ENCODE measurements at regions not wholly inside any gene's neighbourhood (a gene's known extent, or its start where the extent isn't known, plus 50 kb on each side); places are given as distances from the start of the nearest gene placed in this dataset.

GRCh38 chr9:126215486-126215885 is 111.1 kb upstream of the MVB12B start:
- H3K4me1 ChIP-seq (ENCODE audit: insufficient read depth), result peaks cover 16% of the 10 kb centered on the region
- no peaks in the 10 kb centered on the region for H3K27me3 ChIP-seq (ENCODE audit: insufficient read depth)
- no peak overlapping the region for H3K4me2 ChIP-seq
- H2AFZ ChIP-seq, result no peak overlapping the region
- H3K4me3 ChIP-seq, result no peak overlapping the region
- no peaks in the 10 kb centered on the region for H3F3A ChIP-seq (replicated peaks; ENCODE audit: low read depth)
- no peak for ATAC-seq
- H4K20me1 ChIP-seq (replicated peaks; ENCODE audit: insufficient read depth), result no peaks in the 10 kb centered on the region
- no peak for DNase-seq (ENCODE audit: low spot score)
- TF ChIP-seq ZNF331 (CRISPR knock-in tag; IDR thresholded peaks at IDR 0.05; ENCODE audit: low read depth), result no peak
- no peak for TF ChIP-seq POLR2AphosphoS5 (IDR thresholded peaks at IDR 0.05; ENCODE audit: low read depth)
- no peak for TF ChIP-seq CREB1 (CRISPR knock-in tag; IDR thresholded peaks at IDR 0.05; ENCODE audit: low read depth)
- no peak for TF ChIP-seq STAT1 (IDR thresholded peaks at IDR 0.05; ENCODE audit: unreplicated experiment)
- no peak for TF ChIP-seq ZNF114 (CRISPR knock-in tag; IDR thresholded peaks at IDR 0.05)
- no peak for TF ChIP-seq EZH2phosphoT487 (IDR thresholded peaks at IDR 0.05; ENCODE audit: unreplicated experiment)
- H3K79me2 ChIP-seq (replicated peaks; ENCODE audit: insufficient read depth), result no peaks in the 10 kb centered on the region
- H3K4me3 Mint-ChIP-seq, result no peak overlapping the region
- no peak overlapping the region for H3K27ac Mint-ChIP-seq
- H3K36me3 Mint-ChIP-seq (ENCODE audit: low read depth), result no peaks in the 10 kb centered on the region
- peaks cover 4% of the 10 kb centered on the region; the same call in 2 of the 3 replicates for H3K9me3 Mint-ChIP-seq
- H3K27ac ChIP-seq (ENCODE audit: low read depth), result no peak overlapping the region
- peaks cover 12% of the 10 kb centered on the region for H3K4me1 Mint-ChIP-seq
- no peaks in the 10 kb centered on the region for H3K36me3 ChIP-seq (ENCODE audit: insufficient read depth)
- no peaks in the 10 kb centered on the region for H3K9me2 ChIP-seq (ENCODE audit: insufficient read depth)
- H3K27me3 Mint-ChIP-seq (ENCODE audit: insufficient read depth, low read depth, poor library complexity), result peaks cover 2% of the 10 kb centered on the region

- no peaks in the 10 kb centered on the region for H3K79me2 ChIP-seq (replicated peaks; ENCODE audit: insufficient read depth)
- Mint-ChIP-seq H3K4me3 (no peak overlapping the region), H3K27ac (no peak overlapping the region), H3K4me1 (peaks cover 12% of the 10 kb centered on the region), H3K9me3 (peaks cover 13% of the 10 kb centered on the region), H3K36me3 (ENCODE audit: low read depth) (no peaks in the 10 kb centered on the region; the same call in 2 of the 3 replicates), H3K27me3 (ENCODE audit: insufficient read depth, low read depth, poor library complexity) (peaks cover 2% of the 10 kb centered on the region)
- H3K9me2 ChIP-seq (ENCODE audit: insufficient read depth), result no peaks in the 10 kb centered on the region
- no peak overlapping the region for H3K4me3 ChIP-seq
- no peak overlapping the region for H3K27ac ChIP-seq (ENCODE audit: low read depth)
- no peaks in the 10 kb centered on the region for H4K20me1 ChIP-seq (replicated peaks; ENCODE audit: insufficient read depth)
- no peak for DNase-seq (ENCODE audit: low spot score)
- TF ChIP-seq CREB1 (CRISPR knock-in tag; IDR thresholded peaks at IDR 0.05; ENCODE audit: low read depth) (no peak), ZNF114 (CRISPR knock-in tag; IDR thresholded peaks at IDR 0.05) (no peak), JUNB (IDR thresholded peaks at IDR 0.05; ENCODE audit: unreplicated experiment) (no peak), STAT1 (IDR thresholded peaks at IDR 0.05; ENCODE audit: unreplicated experiment) (no peak)
- no peak overlapping the region for H2AFZ ChIP-seq
- H3K27me3 ChIP-seq (ENCODE audit: insufficient read depth), result no peaks in the 10 kb centered on the region
- ATAC-seq, result no peak
- H3K4me2 ChIP-seq, result no peak overlapping the region
- no peaks in the 10 kb centered on the region for H3F3A ChIP-seq (replicated peaks; ENCODE audit: low read depth)
- H3K4me1 ChIP-seq (ENCODE audit: insufficient read depth), result peaks cover 16% of the 10 kb centered on the region
- no peaks in the 10 kb centered on the region for H3K36me3 ChIP-seq (ENCODE audit: insufficient read depth)
These were observed 109.8 kb upstream of the MVB12B start for GRCh38 chr9:126216826-126217225.

- Histone ChIP-seq H3K27me3 (ENCODE audit: insufficient read depth) (0 out of 2 replicates have a peak, but pooled peaks cover 2% of the 10 kb centered on the region), H3K4me3 (no peak overlapping the region), H3K4me2 (peak overlapping the region; percentile 48), H3K9me2 (ENCODE audit: insufficient read depth) (no peaks in the 10 kb centered on the region), H2AFZ (no peak overlapping the region), H3K36me3 (ENCODE audit: insufficient read depth) (no peaks in the 10 kb centered on the region), H3K27ac (ENCODE audit: low read depth) (no peak overlapping the region), H3K4me1 (ENCODE audit: insufficient read depth) (peaks cover 16% of the 10 kb centered on the region), H4K20me1 (replicated peaks; ENCODE audit: insufficient read depth) (no peaks in the 10 kb centered on the region), H3F3A (replicated peaks; ENCODE audit: low read depth) (no peaks in the 10 kb centered on the region), H3K79me2 (replicated peaks; ENCODE audit: insufficient read depth) (no peaks in the 10 kb centered on the region)
- Mint-ChIP-seq H3K36me3 (ENCODE audit: low read depth) (no peaks in the 10 kb centered on the region; the same call in 2 of the 3 replicates), H3K27me3 (ENCODE audit: insufficient read depth, low read depth, poor library complexity) (peaks cover 4% of the 10 kb centered on the region), H3K9me3 (peaks cover 13% of the 10 kb centered on the region), H3K27ac (no peak overlapping the region), H3K4me3 (no peak overlapping the region), H3K4me1 (peaks cover 12% of the 10 kb centered on the region)
- no peak for DNase-seq (ENCODE audit: low spot score)
- ATAC-seq, result peak; percentile 62
- no peak for TF ChIP-seq ZNF114 (CRISPR knock-in tag; IDR thresholded peaks at IDR 0.05)
- TF ChIP-seq CTCF (conservative IDR thresholded peaks at IDR 0.05; ENCODE audit: low read depth in 2 of 2), result no peak
- no peak for TF ChIP-seq ZNF331 (CRISPR knock-in tag; IDR thresholded peaks at IDR 0.05; ENCODE audit: low read depth)
- TF ChIP-seq ZNF462 (CRISPR knock-in tag; IDR thresholded peaks at IDR 0.05), result no peak
- no peak for TF ChIP-seq EZH2 (IDR thresholded peaks at IDR 0.05; ENCODE audit: low read depth, unreplicated experiment)
These were observed 109.4 kb upstream of the MVB12B start for GRCh38 chr9:126217250-126217653.

Data from GM23338 (cell line).